ENCODE measurements at regions not wholly inside any gene's neighbourhood (a gene's known extent, or its start where the extent isn't known, plus 50 kb on each side); places are given as distances from the start of the nearest gene placed in this dataset.

DNA sequence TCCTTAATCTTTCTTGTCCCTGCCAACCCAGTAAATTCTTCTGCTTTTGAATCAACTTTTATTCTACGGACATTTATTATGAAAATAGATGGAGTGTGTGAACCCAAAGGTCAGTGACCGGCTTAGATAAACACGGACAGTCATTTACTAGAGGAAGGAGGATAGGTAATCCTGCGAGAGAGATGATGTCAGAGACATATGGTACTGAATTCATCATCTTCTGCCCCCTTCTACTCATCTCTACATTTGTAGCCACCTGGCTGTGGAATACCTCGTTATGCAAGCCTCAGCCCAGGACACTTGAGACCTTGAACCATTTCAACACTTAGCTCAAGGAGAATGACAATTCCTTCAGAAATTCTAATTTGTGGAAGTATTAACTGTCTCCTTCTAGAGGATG, 443.6 kb downstream of the TDRD15 start:
- TF ChIP-seq CTCF (IDR thresholded peaks at IDR 0.05 in 4 of 5, conservative IDR thresholded peaks at IDR 0.05 in 1 of 5) (no peak), POLR2A (IDR thresholded peaks at IDR 0.05) (no peak)

Data from gastrocnemius medialis (tissue), 4 donors.